ENCODE measurements at regions not wholly inside any gene's neighbourhood (a gene's known extent, or its start where the extent isn't known, plus 50 kb on each side); places are given as distances from the start of the nearest gene placed in this dataset.

DNA sequence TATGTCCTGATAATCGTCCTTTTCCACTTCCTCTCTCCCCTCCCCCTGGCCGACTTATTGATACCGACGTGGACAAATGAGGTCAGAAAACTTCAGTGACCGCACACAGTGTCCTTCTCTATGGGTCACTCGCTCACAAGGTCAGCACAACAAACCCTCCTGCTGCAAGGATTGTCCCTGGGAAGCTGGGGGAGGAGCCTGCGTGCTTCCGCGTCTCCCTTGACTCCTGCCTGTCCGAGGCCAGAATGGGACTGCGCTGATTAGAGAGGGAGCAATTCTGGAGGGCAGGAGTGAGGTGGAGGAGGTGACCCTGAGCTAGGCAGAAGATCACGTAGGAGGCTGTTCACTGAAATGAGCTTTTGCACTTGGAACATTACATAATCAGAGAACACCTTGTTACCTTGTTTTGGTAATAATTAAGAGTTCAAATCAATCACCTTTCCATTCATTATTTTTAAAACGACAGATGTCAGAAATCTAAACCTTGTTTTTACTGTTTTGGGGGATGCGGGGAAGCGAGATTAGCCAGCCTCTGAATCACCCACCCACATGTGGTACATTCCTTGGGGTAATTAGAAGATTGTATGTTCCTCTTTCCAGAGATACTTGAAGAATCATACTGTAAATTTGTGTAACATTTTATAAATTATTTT, 70.6 kb downstream of the CTAGE1 start:
- no peak for TF ChIP-seq CTCF (IDR thresholded peaks at IDR 0.05; ENCODE audit: poor library complexity)
- TF ChIP-seq EZH2 (IDR thresholded peaks at IDR 0.05; ENCODE audit: borderline replicate concordance) = no peak

All from hepatocyte (in vitro differentiated cells).